Lung (tissue), 11 donors: ENCODE measurements at regions not wholly inside any gene's neighbourhood (a gene's known extent, or its start where the extent isn't known, plus 50 kb on each side); places are given as distances from the start of the nearest gene placed in this dataset.

ENCODE experiments used
- ATAC-seq: fragments of 200-7000 bp; cut with Tn5 transposase; one replicate; pipeline ENCODE4 v1.9.1; 2020; ENCODE audit warnings: moderate number of reproducible peaks; ENCODE audit not compliant: insufficient read depth, low FRiP score
- DNase-seq, 3 donors: peaks; one replicate each; pipeline ENCODE4 v3.0.0-alpha.2; 2013 to 2017
- H3K27ac ChIP-seq, 2 donors: one replicate each; pipeline ENCODE4 v1.5.1; 2013; ENCODE audit warnings: mild to moderate bottlenecking in 2 of 2, moderate library complexity in 2 of 2, control low read depth in 1 of 2, inconsistent platforms in 1 of 2, low read depth in 1 of 2, low read length in 1 of 2
- H3K27me3 ChIP-seq, 3 donors: one replicate each; pipeline ENCODE4 v1.5.1; 2013; ENCODE audit warnings: low read length in 2 of 3; ENCODE audit not compliant: control insufficient read depth in 3 of 3, insufficient read depth in 3 of 3
- H3K36me3 ChIP-seq, 4 donors: one replicate each; pipeline ENCODE4 v1.5.1; 2013; ENCODE audit warnings: low read length in 4 of 4, mild to moderate bottlenecking in 1 of 4, moderate library complexity in 1 of 4; ENCODE audit not compliant: control insufficient read depth in 4 of 4, insufficient read depth in 4 of 4
- H3K4me1 ChIP-seq, 5 donors: one replicate each; pipeline ENCODE4 v1.5.1; 2013; ENCODE audit warnings: low read length in 5 of 5, mild to moderate bottlenecking in 2 of 5, moderate library complexity in 1 of 5; ENCODE audit not compliant: control insufficient read depth in 5 of 5, insufficient read depth in 5 of 5
- H3K4me3 ChIP-seq: one replicate; pipeline ENCODE4 v1.5.1; 2013; ENCODE audit warnings: mild to moderate bottlenecking, control low read depth, moderate library complexity
- H3K9ac ChIP-seq, 2 donors: one replicate each; pipeline ENCODE4 v1.5.1; 2013; ENCODE audit warnings: low read length in 2 of 2, control low read depth in 1 of 2; ENCODE audit not compliant: insufficient read depth in 1 of 2
- H3K9me3 ChIP-seq, 4 donors: one replicate each; pipeline ENCODE4 v1.5.1; 2013; ENCODE audit warnings: low read length in 3 of 4, mild to moderate bottlenecking in 1 of 4, moderate library complexity in 1 of 4; ENCODE audit not compliant: control insufficient read depth in 4 of 4, insufficient read depth in 3 of 4
- WGBS, 2 donors: extraction: QIAGEN DNeasy Blood & Tissue Kit; methylation state at CpG; one replicate each; pipeline ENCODE4 v1.1.7; 2013; 5-methylcytosine and 5-hydroxymethylcytosine counted together
- TF ChIP-seq, protein P1 (sequence below): IDR thresholded peaks from 2 replicates; pipeline ENCODE4 v1.5.1; 2012; ENCODE audit warnings: mild to moderate bottlenecking; ENCODE audit errors: control extremely low read depth, extremely low read depth
- donor health status: control.
- donor health status: control.
- donor health status: Bipolar disorder and iron deficiency.
- donor health status: healthy.
- donor health status: DM: yes; HTN: yes; CAD: no.

DNA sequence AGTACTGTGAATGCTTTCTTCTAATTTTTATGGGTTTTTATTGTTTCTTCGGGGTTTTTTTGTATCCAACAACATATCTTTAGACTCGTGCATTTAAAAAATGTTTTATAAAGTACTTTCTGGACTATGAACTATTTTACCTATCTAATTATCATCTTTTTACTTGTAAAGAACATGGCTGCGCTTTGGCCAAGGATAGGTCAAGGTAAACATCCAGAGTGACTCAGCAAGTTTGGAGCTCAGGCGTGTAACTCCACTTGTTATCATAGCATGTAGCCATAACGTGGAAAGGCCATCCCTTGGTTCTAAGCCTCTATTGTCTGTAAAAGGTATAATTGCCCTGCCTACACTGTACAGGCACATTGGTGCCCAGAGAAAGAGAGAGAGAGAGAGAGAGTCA lies 818.0 kb upstream of the GOT2 start:
- H3K4me3 ChIP-seq = no peak overlapping the region
- H3K27ac ChIP-seq = no peak overlapping the region
- H3K9ac ChIP-seq = no peak overlapping the region
- H3K9me3 ChIP-seq = no peaks in the 10 kb centered on the region
- DNase-seq = no peak
- no peaks in the 10 kb centered on the region for H3K4me1 ChIP-seq
- no peaks in the 10 kb centered on the region for H3K27me3 ChIP-seq
- TF ChIP-seq, protein P1, sequence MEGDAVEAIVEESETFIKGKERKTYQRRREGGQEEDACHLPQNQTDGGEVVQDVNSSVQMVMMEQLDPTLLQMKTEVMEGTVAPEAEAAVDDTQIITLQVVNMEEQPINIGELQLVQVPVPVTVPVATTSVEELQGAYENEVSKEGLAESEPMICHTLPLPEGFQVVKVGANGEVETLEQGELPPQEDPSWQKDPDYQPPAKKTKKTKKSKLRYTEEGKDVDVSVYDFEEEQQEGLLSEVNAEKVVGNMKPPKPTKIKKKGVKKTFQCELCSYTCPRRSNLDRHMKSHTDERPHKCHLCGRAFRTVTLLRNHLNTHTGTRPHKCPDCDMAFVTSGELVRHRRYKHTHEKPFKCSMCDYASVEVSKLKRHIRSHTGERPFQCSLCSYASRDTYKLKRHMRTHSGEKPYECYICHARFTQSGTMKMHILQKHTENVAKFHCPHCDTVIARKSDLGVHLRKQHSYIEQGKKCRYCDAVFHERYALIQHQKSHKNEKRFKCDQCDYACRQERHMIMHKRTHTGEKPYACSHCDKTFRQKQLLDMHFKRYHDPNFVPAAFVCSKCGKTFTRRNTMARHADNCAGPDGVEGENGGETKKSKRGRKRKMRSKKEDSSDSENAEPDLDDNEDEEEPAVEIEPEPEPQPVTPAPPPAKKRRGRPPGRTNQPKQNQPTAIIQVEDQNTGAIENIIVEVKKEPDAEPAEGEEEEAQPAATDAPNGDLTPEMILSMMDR = no peak
- no peak for ATAC-seq
- 76 to 77% methylated on average over 5 of the region's 5 CpGs for WGBS, 2 donors
- no peaks in the 10 kb centered on the region for H3K36me3 ChIP-seq

DNA sequence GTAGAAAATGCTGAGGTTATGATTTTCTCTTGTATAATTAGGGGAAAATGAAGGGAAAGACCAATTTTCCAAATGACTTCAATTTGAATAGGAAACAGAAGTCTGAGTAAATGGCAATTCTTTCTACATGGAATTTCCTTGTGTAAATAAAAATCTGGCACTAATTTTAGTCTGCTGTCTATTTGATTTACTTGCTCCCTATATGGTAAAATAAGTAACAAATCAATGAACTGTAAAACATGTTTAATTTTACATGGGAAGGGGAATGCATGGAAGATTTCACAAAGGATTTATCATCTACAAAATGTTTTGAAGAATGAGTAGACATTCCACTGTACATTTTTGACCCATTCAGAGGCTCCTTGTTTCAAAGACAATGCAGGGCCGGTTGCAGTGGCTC lies 811.6 kb upstream of the GOT2 start:
- TF ChIP-seq, protein P1 = no peak
- DNase-seq = no peak
- 75 to 87% methylated on average over 1 of the region's 1 CpG for WGBS, 2 donors

DNA sequence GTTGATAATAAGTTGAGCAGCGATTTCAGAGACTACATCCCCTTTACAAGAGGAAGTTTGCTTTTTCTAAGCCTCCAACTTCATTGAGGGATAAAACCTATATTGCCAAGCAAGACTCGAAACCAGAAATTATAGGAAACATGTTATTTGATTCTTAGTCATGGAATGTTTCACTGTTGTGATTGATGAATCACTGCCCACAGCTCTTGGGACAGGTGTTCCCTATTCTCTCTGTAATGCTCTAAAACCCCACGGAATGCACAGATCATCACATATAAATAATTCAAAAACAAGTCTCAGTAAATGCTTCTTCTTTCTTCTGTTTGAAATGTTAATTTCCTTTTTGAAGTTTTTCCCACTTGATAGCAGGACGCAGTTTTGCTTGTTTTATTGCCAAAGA lies 809.5 kb upstream of the GOT2 start:
- ATAC-seq (no peak), DNase-seq (no peak)
- H3K36me3 ChIP-seq = no peaks in the 10 kb centered on the region
- H3K4me3 ChIP-seq = no peak overlapping the region
- peaks cover 0 to 6% (median 0%) of the 10 kb centered on the region in 5 donors for H3K4me1 ChIP-seq
- TF ChIP-seq, protein P1 = no peak
- no peak overlapping the region for H3K27ac ChIP-seq
- H3K9me3 ChIP-seq = no peaks in the 10 kb centered on the region
- H3K9ac ChIP-seq = no peak overlapping the region
- H3K27me3 ChIP-seq = no peaks in the 10 kb centered on the region
- 69 to 74% methylated on average over 4 of the region's 4 CpGs for WGBS, 2 donors

More for the DNA sequence above, 811.6 kb upstream of the GOT2 start:
- no peaks in the 10 kb centered on the region for H3K27me3 ChIP-seq
- H3K9me3 ChIP-seq = no peaks in the 10 kb centered on the region
- no peak for ATAC-seq
- peaks cover 0 to 6% (median 0%) of the 10 kb centered on the region in 5 donors for H3K4me1 ChIP-seq
- H3K4me3 ChIP-seq = no peak overlapping the region
- no peaks in the 10 kb centered on the region for H3K36me3 ChIP-seq
- no peak overlapping the region for H3K9ac ChIP-seq
- no peak overlapping the region for H3K27ac ChIP-seq

DNA sequence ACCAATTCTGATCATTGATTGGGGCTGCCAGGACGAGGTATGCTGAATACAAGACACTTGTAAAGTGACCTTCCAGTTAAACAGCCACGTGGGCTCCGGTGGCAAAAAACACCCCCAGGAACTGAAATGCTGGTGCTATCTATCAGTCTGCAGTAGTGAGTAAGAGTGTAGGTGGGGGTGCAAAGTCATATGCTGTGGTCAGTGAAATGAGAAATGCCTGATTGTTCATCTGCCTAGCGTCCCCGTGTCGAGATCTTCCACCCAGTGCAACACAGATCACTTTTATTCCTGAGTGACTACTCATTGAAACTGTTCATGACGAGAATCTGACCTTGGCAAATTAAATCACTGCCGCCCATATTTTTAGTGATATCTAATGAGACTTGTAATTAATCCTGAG lies 806.5 kb upstream of the GOT2 start:
- Histone ChIP-seq H3K9ac (no peak overlapping the region), H3K27me3 (no peaks in the 10 kb centered on the region), H3K4me3 (no peak overlapping the region), H3K9me3 (no peaks in the 10 kb centered on the region), H3K36me3 (no peaks in the 10 kb centered on the region), H3K4me1 (peaks cover 0 to under 1% (median 0%) of the 10 kb centered on the region in 5 donors), H3K27ac (no peak overlapping the region)
- ATAC-seq (no peak), DNase-seq (no peak)
- 80 to 88% methylated on average over 8 of the region's 8 CpGs for WGBS, 2 donors
- TF ChIP-seq, protein P1 = no peak
